HG03571 (cell line): ENCODE measurements at regions not wholly inside any gene's neighbourhood (a gene's known extent, or its start where the extent isn't known, plus 50 kb on each side); places are given as distances from the start of the nearest gene placed in this dataset.
"Not testable (repeated sequence)": the region's sequence is repeated elsewhere in the genome, so short reads cannot be mapped to it uniquely, and the experiment has no call there.

Experiments
- ATAC-seq: cut with Tn5 transposase; IDR thresholded peaks from one replicate; pipeline ENCODE4 v1.9.1; 2021; ENCODE audit not compliant: unreplicated experiment

DNA sequence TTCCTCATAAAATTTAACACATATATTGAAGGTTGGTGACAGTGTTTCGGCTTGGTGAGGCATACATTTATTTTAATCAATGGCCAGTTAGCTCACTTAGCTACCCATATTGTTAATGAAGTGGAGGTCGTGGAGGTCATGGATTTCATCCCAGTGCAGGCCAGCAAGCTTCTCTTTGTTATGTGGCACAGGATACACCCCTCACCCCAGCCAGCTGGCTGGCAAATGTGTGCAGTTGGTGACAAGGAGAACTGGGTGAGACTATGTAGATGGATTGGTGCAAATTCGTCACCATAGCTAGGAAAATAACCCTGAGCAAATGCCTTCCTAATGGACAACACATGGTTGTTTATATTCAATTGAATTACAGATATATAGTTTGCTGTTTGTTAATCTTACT is 50.5 kb upstream of the FOXP2 start:
- no peak for ATAC-seq

- ATAC-seq, result no peak
Measured at GRCh38 chr7:114363292-114363691, 51.3 kb upstream of the FOXP2 start.

- no peak for ATAC-seq
Measured at GRCh38 chr7:114358911-114359310, 55.7 kb upstream of the FOXP2 start.

DNA sequence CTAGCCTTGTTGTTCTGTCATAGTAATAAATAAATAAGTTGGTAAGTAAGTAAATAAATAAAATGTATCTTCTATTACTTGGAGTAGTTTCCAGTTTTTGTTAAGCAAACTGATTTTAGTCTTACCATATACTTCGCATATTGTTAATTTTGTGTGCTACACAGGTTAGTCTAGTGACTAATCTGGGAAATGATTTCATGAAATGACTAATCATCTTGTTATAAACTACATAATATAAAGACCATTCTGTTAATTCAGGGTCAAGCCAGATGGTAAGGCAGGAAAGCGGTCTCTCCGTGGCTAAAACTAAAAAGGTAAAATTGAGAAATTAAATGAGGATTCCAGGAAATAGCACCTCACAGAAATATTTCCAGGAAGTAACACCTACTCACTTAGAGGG is 58.5 kb upstream of the FOXP2 start:
- no peak for ATAC-seq

DNA sequence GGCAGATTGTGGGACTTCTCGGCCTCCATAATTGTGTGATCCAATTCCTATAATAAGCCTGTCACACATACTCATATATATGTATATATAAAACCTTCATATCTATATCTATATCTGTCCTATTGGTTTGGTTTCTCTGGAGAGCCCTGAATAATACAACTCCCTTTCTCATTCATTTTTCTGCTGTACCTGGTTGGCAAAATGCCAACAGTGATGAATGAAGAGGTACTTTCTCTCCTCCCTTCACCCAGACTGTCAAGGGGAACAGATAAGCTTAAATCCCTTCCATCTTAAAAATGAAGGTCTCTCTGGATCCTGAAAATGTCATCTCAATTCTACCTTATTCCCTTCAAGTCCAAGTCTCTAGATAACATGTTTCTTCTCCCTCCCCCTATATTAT is 60.3 kb upstream of the FOXP2 start:
- ATAC-seq, result no peak

DNA sequence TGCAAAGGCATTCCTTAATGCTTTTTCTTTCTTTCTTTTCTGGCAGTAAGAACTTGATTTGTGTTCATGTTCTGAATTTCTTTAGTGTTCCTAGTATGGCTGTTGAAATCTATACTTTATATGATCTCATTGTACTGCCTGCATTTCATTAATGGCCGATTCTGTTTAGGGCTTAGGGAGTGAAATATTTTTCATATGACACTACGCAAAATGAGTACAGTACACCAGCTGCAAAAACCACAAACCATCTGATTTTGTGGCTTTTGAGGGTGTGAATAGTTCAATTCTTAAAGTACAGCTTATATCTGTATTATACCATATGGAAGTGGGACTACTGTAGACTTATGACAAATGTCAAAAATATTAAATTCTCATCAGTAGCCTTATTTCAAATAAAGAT is 69.1 kb upstream of the FOXP2 start:
- ATAC-seq, result no peak

DNA sequence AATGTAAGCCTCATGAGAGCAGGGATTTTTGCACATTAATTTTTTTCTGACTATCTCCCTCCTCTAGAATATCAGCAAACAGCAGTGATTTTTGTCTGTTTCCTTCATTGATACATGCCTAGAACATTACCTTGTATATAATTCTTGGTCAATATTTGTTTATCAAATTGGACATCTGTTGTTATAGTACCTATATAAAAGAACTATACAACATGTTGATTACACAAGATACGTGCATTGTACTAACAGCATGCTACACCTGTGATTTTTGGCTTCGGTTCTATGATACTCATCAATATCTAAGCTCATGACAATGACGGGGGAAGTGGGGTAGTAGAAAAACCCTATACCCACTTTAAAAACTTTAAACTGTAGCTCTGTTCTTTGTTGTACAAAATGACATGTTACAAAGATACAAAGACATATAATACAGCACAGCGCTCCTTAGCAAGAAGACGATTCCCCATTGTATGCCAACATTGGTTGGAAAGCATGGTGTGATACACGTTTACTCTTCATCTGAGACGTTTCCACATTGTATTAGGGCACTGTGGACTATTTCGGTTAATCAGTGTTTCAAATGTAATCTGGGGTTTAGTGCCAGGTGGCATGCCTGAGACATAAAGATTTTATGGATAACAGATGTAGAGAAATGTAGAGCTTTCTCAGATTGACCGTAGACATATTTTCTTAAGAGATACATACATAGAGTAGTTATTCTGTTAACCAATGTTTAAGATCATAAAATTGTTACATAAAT is 70.5 kb upstream of the FOXP2 start:
- ATAC-seq, result no peak

DNA sequence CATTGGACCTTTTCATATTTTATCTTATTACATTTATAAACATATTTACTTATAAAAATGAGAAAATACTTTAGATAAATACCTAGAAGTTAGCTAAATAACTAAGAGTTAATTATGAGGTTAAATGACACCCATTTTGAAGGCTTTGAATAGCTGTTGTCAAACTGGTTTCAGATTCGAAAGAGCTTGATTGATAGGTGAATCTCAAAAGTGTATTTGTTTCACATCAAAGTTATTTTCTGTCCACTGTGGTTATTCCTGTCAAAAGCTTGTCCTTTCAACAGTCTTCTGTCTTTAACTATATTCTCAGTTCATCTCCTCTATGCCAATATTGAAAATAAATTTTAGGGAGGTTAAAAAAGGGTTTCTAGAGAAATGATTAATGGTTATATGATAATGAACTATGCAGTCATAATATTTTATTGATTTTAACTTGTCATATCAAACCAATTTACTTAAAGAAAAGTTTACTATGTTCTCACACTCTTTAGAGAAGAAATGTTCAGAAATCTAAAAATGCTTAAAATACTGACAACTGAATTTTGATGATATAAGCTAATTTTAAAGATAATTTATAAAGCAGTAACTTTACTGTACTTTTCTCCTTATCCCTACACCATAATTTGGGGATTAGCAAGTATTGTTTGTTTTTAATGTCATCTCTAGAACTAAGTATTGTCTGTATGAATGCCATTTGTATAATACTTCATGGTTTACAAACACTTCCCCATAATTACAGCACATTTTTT is 72.0 kb upstream of the FOXP2 start:
- no peak for ATAC-seq

DNA sequence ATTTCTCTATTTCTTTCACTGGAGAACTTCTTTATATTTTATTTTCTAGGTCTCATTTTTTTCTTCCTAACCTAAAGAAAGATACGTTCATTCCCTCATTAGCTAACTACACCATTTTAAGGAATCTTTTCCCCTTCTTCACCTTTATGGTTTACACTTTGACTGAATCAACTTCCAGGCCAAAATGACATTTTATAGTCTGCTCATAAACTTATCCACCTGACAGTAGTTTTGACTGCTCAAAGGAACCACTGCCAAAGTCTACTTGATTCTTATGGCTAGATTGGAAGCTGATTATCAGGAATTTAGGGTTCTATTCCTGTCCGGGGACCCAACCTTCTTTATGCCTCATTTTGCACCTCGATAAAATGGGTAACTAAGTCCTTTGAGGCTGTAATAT is 73.0 kb upstream of the FOXP2 start:
- no peak for ATAC-seq

DNA sequence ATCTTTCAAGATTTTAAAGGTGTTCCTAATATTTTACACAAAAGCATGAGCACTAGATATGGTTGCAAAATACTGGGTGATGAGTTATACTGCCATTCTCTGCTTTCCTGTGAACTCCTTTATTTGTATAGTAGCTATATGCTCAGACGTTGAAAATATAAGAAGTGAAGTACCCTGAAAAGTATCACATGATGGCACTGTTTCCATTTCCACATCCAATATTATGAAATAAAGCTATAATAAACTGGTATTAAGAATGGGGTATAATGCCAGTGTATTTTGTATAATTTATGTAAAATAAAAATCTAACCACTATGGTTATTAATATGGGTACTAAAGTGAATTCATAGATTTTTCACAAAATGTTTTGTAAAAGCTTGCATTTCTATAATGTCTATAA is 79.6 kb upstream of the FOXP2 start:
- no peak for ATAC-seq

DNA sequence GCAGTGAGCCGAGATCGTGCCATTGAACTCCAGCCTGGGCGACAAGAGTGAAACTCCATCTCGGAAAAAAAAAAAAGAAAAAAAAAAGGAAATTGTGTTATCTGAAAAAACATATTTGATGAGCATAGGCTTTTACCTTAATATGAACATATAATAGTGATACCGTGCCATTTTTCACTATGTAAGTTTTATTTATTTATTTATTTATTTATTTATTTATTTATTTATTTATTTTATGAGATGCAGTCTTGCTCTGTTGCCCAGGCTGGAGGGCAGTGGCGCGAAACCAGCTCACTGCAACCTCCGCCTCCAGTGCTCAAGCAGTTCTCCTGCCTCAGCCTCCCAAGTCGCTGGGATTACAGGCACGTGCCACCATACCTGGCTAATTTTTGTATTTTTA is 85.2 kb upstream of the FOXP2 start:
- not testable (repeated sequence) for ATAC-seq

DNA sequence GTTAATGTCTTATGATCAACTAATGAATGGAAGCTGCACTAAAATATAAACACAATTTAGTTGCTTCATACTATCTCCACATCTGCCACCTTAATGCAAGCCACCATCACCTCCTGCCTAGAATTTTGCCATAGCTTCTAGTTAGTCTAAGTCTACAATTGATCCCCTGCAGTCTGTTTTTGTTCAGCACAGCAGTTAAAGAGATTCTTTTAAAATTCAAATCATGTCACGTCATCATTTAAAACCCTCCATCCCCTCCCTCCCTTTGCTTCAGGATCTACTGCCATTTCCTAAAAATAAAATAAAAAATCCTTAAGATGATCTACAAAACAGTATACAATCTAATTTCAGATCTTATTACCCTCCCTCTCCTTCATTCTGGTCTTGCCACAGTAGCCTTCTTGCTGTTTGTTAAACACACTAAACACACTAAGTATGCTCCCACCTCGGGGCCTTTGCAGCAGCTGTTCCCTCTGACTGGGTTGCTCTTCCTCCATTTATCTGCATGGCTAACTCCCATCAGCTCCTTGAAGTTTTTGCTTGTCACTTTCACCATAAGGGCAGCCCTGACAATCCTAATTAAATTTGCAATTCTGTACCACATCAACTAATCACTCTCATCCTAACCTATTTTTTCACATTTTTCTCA is 97.0 kb upstream of the FOXP2 start:
- no peak for ATAC-seq

DNA sequence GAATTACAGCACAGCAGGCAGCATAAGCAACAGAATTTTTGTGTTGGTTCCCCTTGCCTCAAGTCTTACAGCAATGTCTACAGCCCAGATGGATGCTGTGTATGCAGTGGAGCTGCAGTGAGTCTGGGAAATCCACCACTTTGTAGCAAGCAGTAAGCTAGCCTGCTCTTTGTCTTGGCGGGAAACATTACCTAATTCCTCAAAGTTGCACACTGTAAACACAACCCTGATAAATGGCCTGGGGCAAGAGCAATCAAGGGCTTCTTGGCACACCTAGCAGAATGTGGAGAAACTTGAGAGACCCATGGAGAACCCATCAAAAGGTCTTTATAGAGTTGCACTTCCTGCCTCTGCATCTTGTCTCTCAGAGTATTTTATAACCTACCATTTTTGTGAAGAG is 102.0 kb upstream of the FOXP2 start:
- ATAC-seq, result no peak

DNA sequence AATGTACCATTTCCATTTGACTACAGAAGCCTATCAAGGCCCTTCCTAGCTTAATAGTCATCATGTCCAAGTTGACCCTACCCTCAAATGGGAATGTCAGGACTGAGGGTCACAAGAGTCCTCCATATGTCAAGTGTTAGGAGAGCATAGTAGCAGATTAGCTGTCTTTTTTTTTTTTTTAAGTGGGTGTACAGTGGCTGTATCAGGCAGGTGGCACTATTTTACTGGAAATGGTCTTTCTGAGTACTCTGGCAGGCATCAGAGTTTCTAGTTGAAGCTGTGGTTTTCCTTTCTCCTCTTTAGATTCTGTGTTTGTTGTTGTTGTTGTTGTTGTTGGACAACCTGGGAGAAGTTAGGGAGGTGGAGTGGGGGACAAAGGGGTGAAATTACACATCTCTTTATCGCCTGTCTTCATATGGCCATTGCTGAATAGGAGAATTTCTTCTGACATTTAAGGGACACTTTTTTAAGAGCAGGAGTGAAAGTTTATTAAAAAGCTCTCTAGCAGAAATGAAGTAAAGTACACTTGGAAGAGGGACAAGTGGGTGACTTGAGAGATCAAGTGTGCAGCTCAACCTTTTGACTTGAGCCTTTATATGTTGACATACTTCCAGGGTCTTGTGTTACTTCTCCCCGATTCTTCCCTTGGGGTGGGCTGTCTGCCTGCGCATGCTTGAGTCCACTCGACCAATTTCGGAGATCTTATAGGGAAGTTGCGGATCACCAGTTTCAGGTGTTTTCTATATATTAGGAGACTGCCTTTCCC is 104.1 kb upstream of the FOXP2 start:
- ATAC-seq, result no peak

DNA sequence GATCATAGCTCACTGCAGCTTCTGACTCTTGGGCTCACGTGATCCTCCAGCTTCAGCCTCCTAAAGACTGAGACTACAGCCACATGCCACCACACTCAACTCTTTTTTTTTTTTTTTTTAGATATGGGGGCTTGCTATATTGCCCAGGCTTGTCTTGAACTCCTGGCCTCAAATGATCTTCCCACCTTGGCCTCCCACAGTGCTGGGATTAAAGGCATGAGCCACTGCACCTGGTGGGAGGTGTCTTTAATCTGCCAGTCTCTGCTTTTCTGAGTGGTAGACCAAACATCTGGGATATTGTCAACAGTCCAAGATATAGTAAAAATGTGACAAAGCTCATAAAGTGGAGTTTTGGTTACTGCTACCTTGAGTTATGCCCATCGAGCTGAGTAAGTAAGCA is 104.9 kb upstream of the FOXP2 start:
- ATAC-seq, result no peak

- no peak for ATAC-seq
Measured at GRCh38 chr7:114303301-114303700, 111.3 kb upstream of the FOXP2 start.

DNA sequence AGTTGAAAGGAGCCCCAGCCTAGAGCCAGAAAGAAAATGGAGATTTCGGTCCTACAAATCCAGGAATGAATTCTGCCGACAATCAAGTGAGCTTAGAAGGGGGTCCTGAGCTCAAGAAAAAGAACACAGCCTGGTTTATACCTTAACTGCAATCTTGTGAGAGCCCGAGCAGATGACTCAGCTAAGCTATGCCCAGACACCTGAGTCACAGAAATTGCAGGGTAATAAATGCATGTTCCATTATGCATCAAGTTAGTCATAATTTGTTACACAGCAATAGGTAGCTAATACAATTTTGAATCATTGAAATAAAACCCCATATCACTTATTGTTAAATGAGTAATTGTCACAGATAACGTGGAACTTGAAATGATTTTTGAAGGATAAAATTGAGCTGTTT is 111.8 kb upstream of the FOXP2 start:
- ATAC-seq, result no peak

- no peak for ATAC-seq
Measured at GRCh38 chr7:114298011-114298410, 116.6 kb upstream of the FOXP2 start.

DNA sequence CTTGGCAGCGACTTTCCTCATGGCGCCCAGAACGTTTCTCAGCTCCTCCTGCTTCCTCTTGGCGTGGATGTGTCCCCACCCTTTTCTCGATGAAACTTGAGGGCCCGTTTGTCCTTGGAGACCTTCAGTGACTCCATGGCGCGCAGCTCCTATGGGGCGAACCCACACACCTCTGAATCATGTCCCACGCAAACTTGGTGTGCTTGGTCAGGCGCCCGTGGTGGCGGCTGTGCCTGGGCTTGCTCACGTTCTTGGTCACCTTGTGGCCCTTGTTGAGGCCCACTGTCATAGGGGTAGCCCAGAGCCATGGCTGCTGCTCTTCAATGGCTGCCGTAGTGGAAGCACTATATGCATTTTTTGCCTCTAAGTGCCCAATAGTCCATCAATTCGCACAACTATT is 117.5 kb upstream of the FOXP2 start:
- no peak for ATAC-seq

- ATAC-seq, result no peak
Measured at GRCh38 chr7:114295522-114295921, 119.1 kb upstream of the FOXP2 start.

DNA sequence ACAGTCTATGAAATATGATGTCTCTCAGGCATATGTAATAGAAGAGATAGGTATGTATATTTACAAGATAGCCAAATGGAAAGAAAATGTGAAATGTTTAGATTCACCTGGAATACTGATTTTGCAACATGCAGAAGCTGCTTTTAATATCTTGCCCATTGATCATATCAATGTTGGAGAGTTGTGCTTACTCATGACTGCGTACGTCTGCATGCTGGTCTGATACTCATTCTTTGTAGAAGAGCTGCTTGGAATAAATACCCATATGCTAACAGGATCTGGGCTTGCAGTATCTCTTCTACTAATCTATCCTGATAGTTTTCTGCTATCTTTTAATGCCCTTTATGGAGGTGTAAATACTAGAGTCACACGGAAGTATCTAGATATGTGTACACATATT is 120.6 kb upstream of the FOXP2 start:
- ATAC-seq, result no peak
